NCI-H510A (cell line): ENCODE measurements at regions not wholly inside any gene's neighbourhood (a gene's known extent, or its start where the extent isn't known, plus 50 kb on each side); places are given as distances from the start of the nearest gene placed in this dataset.
"Not testable (repeated sequence)": the region's sequence is repeated elsewhere in the genome, so short reads cannot be mapped to it uniquely, and the experiment has no call there.

Source experiments
- DNase-seq: peaks from one replicate; lab custom pipeline; 2025; lab: John Stamatoyannopoulos, UW

DNA sequence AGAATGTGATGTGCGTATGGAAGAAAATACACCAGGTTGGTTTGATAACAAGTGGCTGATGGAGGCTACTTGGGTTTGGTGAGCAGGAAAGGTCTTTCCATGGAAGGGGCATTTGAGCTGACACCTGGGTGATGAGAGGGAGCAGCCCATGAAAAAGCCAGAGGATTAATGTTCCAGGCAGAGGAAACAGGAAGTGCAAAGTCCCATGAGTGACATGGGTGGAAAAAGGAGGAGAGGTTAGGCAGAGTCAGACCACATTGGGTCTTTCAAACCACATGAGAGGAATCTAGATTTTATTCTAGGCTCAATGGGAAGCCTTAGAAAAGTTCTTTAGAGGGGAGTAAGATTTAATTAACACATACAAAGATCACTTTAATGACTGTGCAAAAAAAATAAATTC, 195.7 kb downstream of the LRATD1 start:
- DNase-seq: no peak

- no peak for DNase-seq
Observed at GRCh38 chr2:14828968-14829367, 196.5 kb downstream of the LRATD1 start.

GRCh38 chr2:14831458-14831857, 198.9 kb downstream of the LRATD1 start:
- DNase-seq: no peak

DNA sequence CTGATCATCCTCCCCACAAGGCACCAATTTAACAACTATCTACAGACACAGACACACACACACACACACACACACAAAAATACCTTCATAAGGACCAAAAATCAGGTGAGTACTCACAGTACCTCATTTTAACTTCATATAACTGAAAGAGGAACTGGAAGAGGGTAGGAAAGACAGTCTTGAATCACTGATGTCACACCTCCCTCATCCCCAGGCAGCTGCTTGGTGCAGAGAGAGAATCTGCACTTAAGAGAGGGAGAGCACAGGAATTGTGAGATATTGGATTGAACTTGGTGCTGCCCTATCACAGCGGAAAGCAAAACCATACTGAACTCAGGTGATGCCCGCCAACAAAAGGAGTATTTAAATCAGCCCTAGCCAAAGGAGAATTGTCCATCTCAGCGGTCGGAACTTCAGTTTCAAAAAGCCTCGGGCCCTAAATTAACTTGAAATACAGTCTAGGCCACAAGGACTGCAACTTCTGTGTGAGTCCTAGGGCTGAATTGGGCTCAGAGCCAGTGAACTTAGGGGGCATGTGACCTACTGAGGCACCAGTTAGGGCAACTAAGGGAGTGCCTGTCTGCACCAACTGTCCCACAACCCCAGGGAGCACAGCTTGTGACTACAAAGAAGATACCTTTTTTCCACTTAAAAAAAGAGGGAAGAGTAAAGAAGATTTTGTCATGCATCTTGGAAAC, 211.1 kb downstream of the LRATD1 start:
- DNase-seq: no peak

GRCh38 chr2:14855751-14856150, 223.2 kb downstream of the LRATD1 start:
- no peak for DNase-seq

- DNase-seq: no peak
Observed at GRCh38 chr2:14861181-14861580, 228.7 kb downstream of the LRATD1 start.

DNA sequence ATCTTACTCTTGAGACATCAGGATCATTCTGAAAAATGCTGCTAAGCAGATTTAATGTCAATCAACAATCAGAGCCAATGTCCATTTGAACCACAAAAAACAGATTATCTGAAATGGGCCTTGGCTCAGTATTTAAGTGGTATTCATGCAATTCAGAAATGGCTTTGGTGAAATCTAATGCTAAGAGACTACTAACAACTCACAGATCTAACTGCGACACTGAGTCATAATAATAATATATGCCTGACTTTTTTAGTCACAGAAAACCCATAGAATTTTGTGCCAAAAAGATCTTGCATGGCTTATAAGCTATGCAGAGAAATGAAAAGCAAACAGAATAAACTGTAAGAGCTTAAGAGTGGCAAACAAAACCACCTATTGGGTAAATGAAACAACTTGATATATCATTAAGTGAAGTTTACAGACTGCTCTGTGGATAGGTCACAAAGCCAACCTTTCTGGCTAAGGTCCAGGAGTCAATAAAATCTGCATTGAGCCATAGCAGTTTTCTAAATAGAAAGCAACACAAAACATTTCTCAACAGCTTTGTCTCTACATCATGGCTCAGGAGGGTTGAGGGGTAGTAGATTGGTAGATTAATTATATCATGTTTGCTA, 234.3 kb downstream of the LRATD1 start:
- peak; percentile 84 for DNase-seq

DNA sequence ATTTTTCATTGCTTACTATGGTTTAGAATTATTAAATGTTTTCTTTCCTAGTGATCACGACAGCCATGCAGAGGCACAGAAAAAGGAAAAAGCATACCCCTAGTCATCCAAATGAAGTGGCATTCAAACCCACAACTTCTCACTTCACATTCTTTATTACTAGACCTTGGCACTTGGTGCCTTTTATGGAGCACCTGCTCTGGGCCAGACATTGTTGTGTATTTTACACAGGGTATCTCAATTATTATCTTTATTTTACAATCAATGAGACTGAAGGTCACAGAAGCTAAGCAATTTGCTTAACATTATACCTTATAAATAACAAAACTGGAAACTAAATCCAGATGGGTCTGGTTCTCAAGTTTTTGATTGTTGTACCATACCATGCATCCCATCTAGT, 235.3 kb downstream of the LRATD1 start:
- no peak for DNase-seq

GRCh38 chr2:14872779-14873325, 240.3 kb downstream of the LRATD1 start:
- no peak for DNase-seq

- no peak for DNase-seq
Observed at GRCh38 chr2:14881651-14882327, 249.3 kb downstream of the LRATD1 start.

- no peak for DNase-seq
Observed at GRCh38 chr2:14884651-14885050, 252.1 kb downstream of the LRATD1 start.

GRCh38 chr2:14891546-14891945, 259.0 kb downstream of the LRATD1 start:
- no peak for DNase-seq

DNA sequence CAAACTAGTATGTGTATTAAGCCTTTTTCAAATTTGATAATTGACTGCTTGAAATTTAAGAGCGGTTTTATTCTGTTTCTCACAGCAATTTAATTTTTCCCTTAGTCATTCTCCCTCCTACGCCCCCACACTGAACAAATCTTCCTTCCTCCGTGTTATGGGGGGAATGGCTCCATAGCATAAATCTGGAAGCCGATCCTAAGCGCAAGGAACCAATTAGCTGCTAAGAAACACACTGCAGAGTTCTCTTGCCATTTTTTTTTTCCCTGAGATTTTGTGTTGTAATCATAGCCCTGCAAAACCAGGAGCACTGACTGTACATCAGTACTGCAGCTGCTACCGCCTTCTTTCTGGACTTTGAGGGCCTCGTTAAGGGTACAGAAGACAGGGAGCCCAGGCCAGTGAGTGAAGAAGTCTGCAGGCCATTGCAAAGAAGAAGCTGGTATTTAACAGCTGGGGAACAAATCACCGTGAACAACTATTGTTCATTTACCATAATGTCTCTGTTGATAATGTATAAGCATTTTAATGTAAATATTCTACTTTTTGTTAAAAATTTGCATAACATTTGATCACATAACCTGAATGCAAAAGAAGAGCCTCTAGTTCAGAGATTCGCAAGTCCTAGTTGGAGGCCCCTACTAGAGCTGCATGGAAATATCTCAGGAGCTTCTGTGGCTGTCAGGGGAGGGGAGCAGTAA, 264.0 kb downstream of the LRATD1 start:
- no peak for DNase-seq

DNA sequence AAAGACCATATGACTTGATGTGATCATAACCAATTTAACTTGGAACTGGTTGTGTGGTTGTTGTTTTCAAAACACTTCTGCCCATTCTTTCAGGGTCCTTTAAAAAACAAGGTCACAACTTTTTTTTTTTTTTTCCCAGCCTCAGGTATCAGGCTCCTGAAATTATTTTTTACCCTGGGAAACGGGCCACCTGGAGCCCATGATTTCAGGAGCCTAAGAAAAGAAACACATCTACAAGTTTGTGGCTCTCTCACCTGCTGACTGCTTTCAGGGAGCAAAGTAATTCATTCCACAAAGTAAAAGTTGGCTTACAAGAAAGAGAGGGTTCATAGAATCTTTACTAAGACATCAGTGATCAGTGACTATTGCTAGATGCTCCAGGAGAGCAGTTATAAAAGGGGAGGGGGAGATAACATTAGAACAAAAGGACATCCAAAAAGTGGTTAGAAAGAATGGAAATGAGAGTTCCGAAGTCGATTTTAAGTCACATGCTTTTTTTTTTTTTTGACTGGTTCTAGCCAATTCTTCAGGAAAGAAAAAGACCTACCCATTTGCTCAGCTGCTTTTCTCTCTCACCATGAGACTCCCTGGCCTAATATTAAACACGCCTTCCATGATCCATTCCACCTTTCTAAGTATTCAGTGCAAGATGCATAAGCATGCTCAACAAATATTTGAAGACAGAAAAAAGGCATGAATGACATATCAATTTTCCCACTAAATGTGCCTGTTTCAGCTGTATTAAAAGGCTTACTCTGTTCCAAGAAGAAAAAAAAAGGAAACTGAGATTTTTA, 267.3 kb downstream of the LRATD1 start:
- DNase-seq: no peak

GRCh38 chr2:14901737-14902136, 269.2 kb downstream of the LRATD1 start:
- DNase-seq: no peak

DNA sequence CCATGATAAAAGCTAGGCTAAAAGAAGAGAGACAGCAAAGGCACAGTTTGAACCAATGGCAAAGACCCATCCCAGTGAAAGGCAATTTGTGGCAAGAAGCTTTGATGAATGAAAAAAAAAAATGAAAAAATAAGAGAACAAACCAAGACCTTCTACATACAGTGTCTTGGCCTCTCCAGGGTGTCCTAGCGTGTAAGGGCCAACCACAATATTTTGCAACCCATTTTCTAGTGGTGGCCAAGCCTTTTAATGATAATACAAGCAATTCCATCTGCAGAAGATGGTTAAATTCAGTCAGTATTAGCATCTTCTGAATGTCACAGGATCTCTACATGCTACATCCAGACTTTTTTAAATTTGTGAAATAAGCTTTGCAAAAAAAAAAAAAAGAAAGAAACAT, 270.4 kb downstream of the LRATD1 start:
- no peak for DNase-seq

GRCh38 chr2:14903709-14904374, 271.3 kb downstream of the LRATD1 start:
- DNase-seq: no peak

DNA sequence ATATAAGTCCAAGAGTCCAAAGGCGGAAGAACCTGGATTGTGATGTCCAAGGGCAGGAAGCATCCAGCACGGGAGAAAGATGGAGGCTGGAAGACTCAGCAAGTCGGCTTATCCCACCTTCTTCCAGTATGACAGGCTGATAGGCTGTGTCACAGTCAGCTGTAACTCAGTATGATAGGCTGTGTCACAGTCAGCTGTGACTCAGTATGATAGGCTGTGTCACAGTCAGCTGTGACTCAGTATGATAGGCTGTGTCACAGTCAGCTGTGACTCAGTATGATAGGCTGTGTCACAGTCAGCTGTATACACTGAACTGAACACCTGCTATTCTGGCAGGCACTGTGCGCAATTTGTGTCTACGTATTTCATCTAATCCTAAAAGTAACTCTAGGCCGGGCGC, 271.9 kb downstream of the LRATD1 start:
- DNase-seq: not testable (repeated sequence)

GRCh38 chr2:14905571-14905970, 273.1 kb downstream of the LRATD1 start:
- no peak for DNase-seq

GRCh38 chr2:14907014-14907612, 274.6 kb downstream of the LRATD1 start:
- peak; percentile 12 for DNase-seq

DNA sequence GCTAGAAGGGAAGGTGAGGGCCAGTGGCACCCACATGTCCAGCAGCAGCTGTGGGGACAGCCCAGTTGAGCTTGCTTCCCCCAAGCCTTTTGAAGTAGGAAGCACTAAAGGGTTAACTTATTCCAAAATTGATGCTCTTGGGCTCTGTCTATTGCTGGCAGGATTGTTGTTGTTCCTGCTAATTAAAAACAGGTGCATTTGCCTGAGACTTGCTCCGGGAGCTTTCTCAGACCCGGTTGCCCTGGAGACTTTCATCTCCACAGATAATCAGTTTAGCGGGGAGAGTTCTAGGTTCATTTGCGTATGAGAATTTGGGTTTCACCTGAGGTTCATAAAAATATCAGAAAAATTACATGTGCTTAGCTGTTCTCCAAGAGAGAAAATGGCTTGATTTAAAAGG, 277.3 kb downstream of the LRATD1 start:
- no peak for DNase-seq
